ENCODE measurements at regions not wholly inside any gene's neighbourhood (a gene's known extent, or its start where the extent isn't known, plus 50 kb on each side); places are given as distances from the start of the nearest gene placed in this dataset.

DNA sequence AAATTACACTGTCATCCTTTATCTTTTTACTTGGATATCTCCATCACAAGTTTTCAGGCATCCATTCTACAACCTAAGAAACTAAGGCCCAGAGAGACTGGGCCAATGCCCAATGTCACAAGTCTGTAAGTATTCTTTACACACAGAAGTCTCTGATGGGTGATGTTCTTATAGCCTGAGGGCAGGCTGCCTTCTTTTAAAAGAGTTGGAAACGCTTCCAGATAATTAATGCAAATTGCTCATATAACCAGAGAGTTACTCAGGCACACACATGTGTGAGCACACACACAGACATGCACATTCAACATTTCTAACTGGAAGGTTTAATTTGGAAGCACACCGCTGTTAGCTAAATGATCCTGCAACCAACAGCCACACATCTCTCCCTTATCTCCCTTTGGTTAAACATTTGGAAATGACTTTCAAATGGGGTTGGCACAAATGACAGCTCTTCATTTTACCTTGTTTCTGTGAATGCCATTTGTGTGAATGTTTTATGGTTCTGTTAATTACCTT lies 160.8 kb upstream of the TMPO start:
- Histone ChIP-seq H3K27ac (no peak overlapping the region), H3K27me3 (no peaks in the 10 kb centered on the region), H4K20me1 (no peaks in the 10 kb centered on the region), H3K4me3 (no peak overlapping the region), H3K4me1 (no peaks in the 10 kb centered on the region), H3K36me3 (no peaks in the 10 kb centered on the region), H3K9me3 (no peaks in the 10 kb centered on the region), H3K9ac (no peak overlapping the region), H3K4me2 (no peak overlapping the region)
- TF ChIP-seq Cebpa-rat (IDR thresholded peaks at IDR 0.05), result no peak

DNA sequence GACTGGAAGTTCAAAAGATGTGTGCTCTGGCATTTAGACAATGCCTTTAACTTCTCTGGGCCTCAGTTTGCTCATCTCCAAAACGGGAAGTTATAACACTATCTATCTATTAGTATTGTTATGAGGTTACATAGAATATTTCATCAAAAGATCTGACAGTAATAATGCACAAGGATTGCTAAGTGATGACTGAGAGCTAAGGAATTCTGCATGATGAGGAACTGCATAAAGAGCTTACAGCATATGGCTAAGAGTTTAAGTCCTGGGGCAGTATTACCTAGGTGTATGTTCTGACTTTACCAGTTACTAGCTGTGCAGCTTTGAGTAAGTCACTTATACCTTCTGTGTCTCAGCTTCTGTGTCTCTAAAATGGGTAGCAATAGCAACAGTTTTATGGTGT lies 160.1 kb upstream of the TMPO start:
- no peak for TF ChIP-seq Cebpa-rat (IDR thresholded peaks at IDR 0.05)
- H3K4me2 ChIP-seq, result no peak overlapping the region
- no peak overlapping the region for H3K9ac ChIP-seq
- H3K27me3 ChIP-seq, result no peaks in the 10 kb centered on the region
- no peaks in the 10 kb centered on the region for H3K4me1 ChIP-seq
- no peak overlapping the region for H3K27ac ChIP-seq
- H4K20me1 ChIP-seq, result no peaks in the 10 kb centered on the region
- H3K4me3 ChIP-seq, result no peak overlapping the region
- H3K9me3 ChIP-seq, result no peaks in the 10 kb centered on the region
- H3K36me3 ChIP-seq, result no peaks in the 10 kb centered on the region

DNA sequence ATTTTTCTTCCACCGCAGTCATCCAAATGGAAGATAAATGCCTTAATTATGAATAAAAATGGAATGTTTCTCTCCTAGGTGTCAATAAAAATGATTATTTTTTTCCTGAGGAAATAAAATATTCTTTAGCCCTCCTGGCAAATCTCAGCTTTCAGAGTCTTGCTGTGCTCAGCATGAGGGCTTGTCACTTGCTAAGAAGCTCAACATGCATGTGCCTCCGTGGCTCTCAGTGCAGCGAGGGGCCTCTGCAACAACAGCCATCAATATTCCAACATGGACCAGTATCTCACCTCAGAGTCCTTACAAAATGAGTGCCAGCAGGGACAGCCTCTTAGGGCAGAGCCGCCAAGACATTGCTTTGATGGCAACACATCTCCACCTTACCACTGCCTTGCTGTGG lies 159.5 kb upstream of the TMPO start:
- H3K4me3 ChIP-seq, result no peak overlapping the region
- no peak overlapping the region for H3K4me2 ChIP-seq
- no peaks in the 10 kb centered on the region for H3K27me3 ChIP-seq
- no peak overlapping the region for H3K9ac ChIP-seq
- no peaks in the 10 kb centered on the region for H3K9me3 ChIP-seq
- H3K4me1 ChIP-seq, result no peaks in the 10 kb centered on the region
- H4K20me1 ChIP-seq, result no peaks in the 10 kb centered on the region
- no peaks in the 10 kb centered on the region for H3K36me3 ChIP-seq
- no peak overlapping the region for H3K27ac ChIP-seq
- no peak for TF ChIP-seq Cebpa-rat (IDR thresholded peaks at IDR 0.05)

DNA sequence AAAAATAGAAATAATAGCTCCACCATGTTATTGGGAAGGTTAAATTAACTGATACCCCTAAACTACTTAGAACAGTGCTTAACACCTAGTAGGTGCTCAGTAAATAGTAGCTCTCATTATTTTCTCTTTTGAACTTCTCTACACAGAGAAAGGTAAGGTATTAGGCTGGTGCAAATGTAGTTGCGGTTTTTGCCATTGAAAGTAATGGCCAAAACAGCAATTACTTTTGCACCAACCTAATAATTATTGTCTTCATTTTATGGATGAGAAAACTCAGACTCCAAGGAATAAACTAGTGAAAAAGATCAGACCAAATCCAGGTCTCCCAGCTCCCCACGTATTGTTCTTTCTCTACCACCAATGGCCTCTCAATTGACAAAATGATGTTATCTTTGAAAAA lies 157.2 kb upstream of the TMPO start:
- no peaks in the 10 kb centered on the region for H4K20me1 ChIP-seq
- no peaks in the 10 kb centered on the region for H3K4me1 ChIP-seq
- H3K4me3 ChIP-seq, result no peak overlapping the region
- H3K9me3 ChIP-seq, result no peaks in the 10 kb centered on the region
- no peak overlapping the region for H3K27ac ChIP-seq
- no peaks in the 10 kb centered on the region for H3K36me3 ChIP-seq
- no peaks in the 10 kb centered on the region for H3K27me3 ChIP-seq
- H3K9ac ChIP-seq, result no peak overlapping the region
- H3K4me2 ChIP-seq, result no peak overlapping the region
- TF ChIP-seq Cebpa-rat (IDR thresholded peaks at IDR 0.05), result no peak

DNA sequence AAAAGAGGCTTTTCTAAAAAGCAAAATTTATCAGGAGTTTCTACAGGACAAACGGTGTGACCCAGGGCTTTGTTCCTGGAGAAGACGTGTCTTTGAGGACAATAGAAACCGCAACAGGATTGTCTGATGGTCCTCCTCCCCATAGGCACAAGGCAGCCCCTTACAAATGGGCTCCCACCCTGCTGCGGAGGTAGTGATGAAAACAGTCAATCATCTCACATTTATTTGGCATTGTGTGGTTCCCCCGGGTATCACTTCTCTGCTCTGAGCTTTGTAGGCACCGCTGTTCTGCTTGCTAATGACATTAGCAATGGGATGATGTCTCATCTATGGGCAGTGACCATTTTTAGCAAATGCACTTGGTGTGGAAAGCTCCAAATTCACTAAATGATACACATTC lies 155.5 kb upstream of the TMPO start:
- H3K27ac ChIP-seq, result no peak overlapping the region
- H3K4me3 ChIP-seq, result no peak overlapping the region
- H3K36me3 ChIP-seq, result no peaks in the 10 kb centered on the region
- no peak overlapping the region for H3K9ac ChIP-seq
- H3K27me3 ChIP-seq, result no peaks in the 10 kb centered on the region
- H3K4me2 ChIP-seq, result no peak overlapping the region
- no peak for TF ChIP-seq Cebpa-rat (IDR thresholded peaks at IDR 0.05)
- no peaks in the 10 kb centered on the region for H4K20me1 ChIP-seq
- H3K4me1 ChIP-seq, result no peaks in the 10 kb centered on the region
- H3K9me3 ChIP-seq, result no peaks in the 10 kb centered on the region

DNA sequence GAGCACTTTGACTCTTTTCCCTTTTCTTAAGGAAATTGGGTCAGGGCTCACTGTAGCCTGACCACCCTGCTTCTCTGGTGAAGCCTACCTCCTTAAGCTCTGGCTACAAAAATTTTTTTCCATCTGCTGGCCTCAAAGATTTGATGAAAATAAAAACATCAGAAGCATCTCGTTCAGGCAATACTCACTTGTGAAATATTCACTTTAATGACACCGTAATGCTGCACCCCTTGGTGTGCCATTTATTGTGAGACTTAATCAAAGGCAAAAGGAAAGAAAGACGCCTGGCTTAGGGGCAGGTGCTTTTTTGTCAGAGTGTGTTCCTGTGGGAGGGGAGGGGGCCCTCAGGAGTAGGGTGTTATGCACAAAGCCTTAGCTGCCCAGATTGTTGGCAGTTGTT lies 155.0 kb upstream of the TMPO start:
- Histone ChIP-seq H3K4me2 (no peak overlapping the region), H3K9ac (no peak overlapping the region), H3K27me3 (no peaks in the 10 kb centered on the region), H3K9me3 (no peaks in the 10 kb centered on the region), H3K27ac (no peak overlapping the region), H3K4me3 (no peak overlapping the region), H3K4me1 (no peaks in the 10 kb centered on the region), H3K36me3 (no peaks in the 10 kb centered on the region), H4K20me1 (no peaks in the 10 kb centered on the region)
- TF ChIP-seq Cebpa-rat (IDR thresholded peaks at IDR 0.05), result no peak

DNA sequence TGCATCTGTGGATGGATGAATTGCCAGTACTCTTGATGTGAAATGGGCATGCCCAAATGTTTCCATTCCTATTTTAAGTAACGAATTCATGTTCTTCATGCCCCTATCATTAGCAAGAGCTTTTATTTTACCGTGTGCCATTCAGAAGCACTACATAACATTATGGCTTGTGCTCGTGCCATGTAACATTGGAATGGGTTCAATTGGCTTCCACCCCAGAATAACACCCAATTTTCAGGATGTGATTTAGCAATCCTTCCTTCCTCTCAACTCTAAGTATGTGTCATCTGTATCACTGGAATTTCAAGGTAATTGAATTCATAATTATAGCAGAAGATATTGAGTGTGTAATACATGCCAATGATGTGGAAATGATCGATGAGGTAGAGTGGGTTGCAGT lies 145.8 kb upstream of the TMPO start:
- Histone ChIP-seq H3K27ac (no peak overlapping the region), H3K27me3 (no peaks in the 10 kb centered on the region), H3K36me3 (no peaks in the 10 kb centered on the region), H3K9me3 (peaks cover 22% of the 10 kb centered on the region; the same call in 1 of the 2 replicates), H3K4me1 (peaks cover 44% of the 10 kb centered on the region), H3K4me2 (no peak overlapping the region), H3K9ac (no peak overlapping the region), H3K4me3 (no peak overlapping the region), H4K20me1 (no peaks in the 10 kb centered on the region)
- TF ChIP-seq Cebpa-rat (IDR thresholded peaks at IDR 0.05), result no peak

DNA sequence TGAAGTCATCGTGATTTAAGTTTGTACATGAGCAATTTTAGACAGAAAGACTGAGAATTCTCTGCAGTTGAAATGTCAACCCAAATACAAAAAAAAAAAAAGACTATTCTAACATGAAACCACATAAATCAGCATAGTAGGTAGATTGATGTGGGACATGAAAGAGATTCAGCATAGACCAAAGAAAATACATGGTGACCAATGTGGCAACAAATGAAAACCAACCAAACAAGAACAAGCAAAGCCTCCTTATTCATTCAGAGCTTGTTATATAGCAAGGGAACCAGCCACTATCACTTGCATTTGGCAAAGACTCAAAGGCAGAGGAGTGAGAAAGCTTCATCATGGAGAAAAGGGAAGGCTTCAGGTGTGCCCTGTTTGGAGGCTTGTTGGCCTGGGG lies 144.4 kb upstream of the TMPO start:
- Histone ChIP-seq H3K9me3 (peaks cover 22% of the 10 kb centered on the region; the same call in 1 of the 2 replicates), H3K27me3 (no peaks in the 10 kb centered on the region), H3K4me2 (peak overlapping the region; percentile 79), H4K20me1 (no peaks in the 10 kb centered on the region), H3K9ac (no peak overlapping the region), H3K27ac (0 out of 2 replicates have a peak overlapping the region, but pooled peaks have one; percentile 41), H3K4me1 (peaks cover 58% of the 10 kb centered on the region), H3K4me3 (0 out of 2 replicates have a peak overlapping the region, but pooled peaks have one; percentile 1), H3K36me3 (no peaks in the 10 kb centered on the region)
- TF ChIP-seq Cebpa-rat (IDR thresholded peaks at IDR 0.05), result no peak

DNA sequence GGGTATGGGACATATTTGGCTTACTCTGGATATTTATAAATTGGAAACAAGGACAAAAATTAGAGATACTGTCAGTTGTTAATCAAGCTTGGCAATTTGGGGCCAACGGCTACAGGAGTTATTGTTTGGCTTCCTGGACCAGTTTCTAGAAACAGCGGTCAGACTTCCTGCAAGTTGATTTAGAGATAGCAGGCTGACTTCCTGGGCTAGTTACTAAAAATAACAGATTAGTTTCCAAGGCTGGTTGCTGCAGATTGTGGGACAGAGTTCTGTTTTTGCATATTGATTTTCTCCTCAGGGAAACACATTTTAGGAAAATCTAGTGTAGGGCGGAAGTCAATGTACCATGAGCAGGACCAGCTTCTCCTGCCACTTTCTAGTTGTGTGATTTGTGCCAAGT lies 144.0 kb upstream of the TMPO start:
- no peaks in the 10 kb centered on the region for H3K36me3 ChIP-seq
- peak overlapping the region; percentile 79 for H3K4me2 ChIP-seq
- peaks cover 63% of the 10 kb centered on the region for H3K4me1 ChIP-seq
- 0 out of 2 replicates have a peak overlapping the region, but pooled peaks have one; percentile 1 for H3K4me3 ChIP-seq
- H4K20me1 ChIP-seq, result no peaks in the 10 kb centered on the region
- no peak overlapping the region for H3K9ac ChIP-seq
- 0 out of 2 replicates have a peak overlapping the region, but pooled peaks have one; percentile 41 for H3K27ac ChIP-seq
- no peaks in the 10 kb centered on the region for H3K27me3 ChIP-seq
- no peak for TF ChIP-seq Cebpa-rat (IDR thresholded peaks at IDR 0.05)
- H3K9me3 ChIP-seq, result peaks cover 22% of the 10 kb centered on the region; the same call in 1 of the 2 replicates

DNA sequence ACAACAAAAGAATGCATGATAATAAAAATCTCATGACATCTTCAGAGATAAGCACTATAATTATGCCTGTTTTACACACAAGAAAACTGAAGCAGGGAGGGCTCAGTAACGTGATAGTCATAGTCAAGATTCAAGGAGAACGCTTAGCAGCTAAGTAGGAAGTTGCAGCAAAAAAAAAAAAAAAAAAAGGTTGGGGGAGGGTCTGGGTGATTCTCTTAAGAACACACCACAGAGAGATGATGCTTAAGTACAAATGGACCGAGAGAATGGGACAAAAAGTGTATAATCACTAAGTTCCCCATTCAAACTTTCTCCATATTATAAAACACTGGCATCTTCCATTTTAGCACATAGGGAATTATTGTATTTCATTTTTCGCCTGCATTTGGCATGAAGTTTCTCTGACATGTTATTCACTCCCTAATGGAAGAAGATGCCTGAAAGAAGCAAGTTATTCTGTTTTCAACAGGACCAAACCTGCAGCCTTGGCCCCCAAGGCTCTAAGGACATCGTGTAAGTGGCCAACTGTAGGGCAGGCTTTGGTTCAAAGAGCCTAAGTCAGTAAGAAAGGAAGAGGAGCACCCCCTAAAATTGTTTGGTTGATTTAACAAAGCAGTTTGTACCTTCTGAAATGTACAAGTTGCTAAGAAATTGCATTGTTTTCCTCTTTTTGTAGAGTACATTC lies 142.9 kb upstream of the TMPO start:
- no peak overlapping the region for H3K27ac ChIP-seq
- H3K4me1 ChIP-seq, result peaks cover 72% of the 10 kb centered on the region
- H3K27me3 ChIP-seq, result no peaks in the 10 kb centered on the region
- no peaks in the 10 kb centered on the region for H3K36me3 ChIP-seq
- no peak for TF ChIP-seq Cebpa-rat (IDR thresholded peaks at IDR 0.05)
- no peaks in the 10 kb centered on the region for H4K20me1 ChIP-seq
- H3K4me3 ChIP-seq, result no peak overlapping the region
- no peak overlapping the region for H3K9ac ChIP-seq
- H3K9me3 ChIP-seq, result peaks cover 22% of the 10 kb centered on the region; the same call in 1 of the 2 replicates
- peak overlapping the region; percentile 79 for H3K4me2 ChIP-seq

All from BLaER1 (cell line).